Neural cell (in vitro differentiated cells): ENCODE measurements at regions not wholly inside any gene's neighbourhood (a gene's known extent, or its start where the extent isn't known, plus 50 kb on each side); places are given as distances from the start of the nearest gene placed in this dataset.

Experiments used
- H2AFZ ChIP-seq: fragments of 200-600, 300-800 bp; sonication (generic), shearing (Covaris generic); 2 replicates; pipeline ENCODE4 v1.6.0; 2014; ENCODE audit warnings: low read depth, mild to moderate bottlenecking, antibody characterized with exemption, low read length, moderate library complexity
- H3F3A ChIP-seq: fragments of 200-600 bp; shearing (Covaris generic); 2 replicates; pipeline ENCODE4 v1.6.1; 2016; ENCODE audit warnings: mild to moderate bottlenecking, moderate library complexity, mixed read lengths, antibody characterized with exemption, low read length; ENCODE audit not compliant: insufficient read depth, poor library complexity, severe bottlenecking
- H3K27ac ChIP-seq: fragments of 200-600, 300-800 bp; sonication (generic), shearing (Covaris generic); 2 replicates; pipeline ENCODE4 v1.5.1; 2014; ENCODE audit warnings: mild to moderate bottlenecking, low read length, moderate library complexity
- H3K27me3 ChIP-seq: fragments of 300-800, 200-600 bp; sonication (generic), shearing (Covaris generic); 2 replicates; pipeline ENCODE4 v1.6.0; 2014; ENCODE audit warnings: mild to moderate bottlenecking, low read depth, low read length, moderate library complexity; ENCODE audit not compliant: insufficient read depth
- H3K36me3 ChIP-seq: fragments of 300-800, 200-600 bp; sonication (generic), shearing (Covaris generic); 2 replicates; pipeline ENCODE4 v1.5.1; 2014; ENCODE audit warnings: mild to moderate bottlenecking, antibody characterized with exemption, low read length, moderate library complexity; ENCODE audit not compliant: insufficient read depth
- H3K4me2 ChIP-seq: fragments of 300-800, 200-600 bp; sonication (generic), shearing (Covaris generic); 2 replicates; pipeline ENCODE4 v1.6.0; 2014; ENCODE audit warnings: mild to moderate bottlenecking, low read length
- H3K4me3 ChIP-seq: fragments of 300-800, 200-600 bp; sonication (generic), shearing (Covaris generic); 2 replicates; pipeline ENCODE4 v1.5.1; 2014; ENCODE audit warnings: mild to moderate bottlenecking, low read length, moderate library complexity
- H3K79me2 ChIP-seq: fragments of 200-600 bp; shearing (Covaris generic); replicated peaks from 2 replicates; pipeline ENCODE4 v1.6.0; 2014; ENCODE audit warnings: mild to moderate bottlenecking, low read length, moderate library complexity; ENCODE audit not compliant: insufficient read depth
- H3K9ac ChIP-seq: fragments of 300-800, 200-600 bp; sonication (generic), shearing (Covaris generic); 2 replicates; pipeline ENCODE4 v1.6.1; 2016; ENCODE audit warnings: mild to moderate bottlenecking, low read length, mixed read lengths
- H3K9me2 ChIP-seq: fragments of 200-600 bp; shearing (Covaris generic); 2 replicates; pipeline ENCODE4 v1.6.1; 2016; ENCODE audit warnings: mild to moderate bottlenecking, low read length, mixed read lengths; ENCODE audit not compliant: insufficient read depth
- H3K9me3 ChIP-seq: fragments of 200-600, 300-800 bp; sonication (generic), shearing (Covaris generic); 2 replicates; pipeline ENCODE4 v1.6.1; 2016; ENCODE audit warnings: mild to moderate bottlenecking, mixed run types, low read length, moderate library complexity, mixed read lengths
- H4K20me1 ChIP-seq: fragments of 200-600 bp; shearing (Covaris generic); 2 replicates; pipeline ENCODE4 v1.6.1; 2016; ENCODE audit warnings: mild to moderate bottlenecking, mixed run types; ENCODE audit not compliant: insufficient read depth
- CTCF ChIP-seq: fragments of 450-650 bp; IDR thresholded peaks from 2 replicates; pipeline ENCODE4 v1.5.1; 2014; ENCODE audit warnings: antibody characterized with exemption, mild to moderate bottlenecking, moderate library complexity; ENCODE audit not compliant: poor library complexity, severe bottlenecking
- EP300 ChIP-seq: fragments of 450-650 bp; conservative IDR thresholded peaks from 2 replicates; pipeline ENCODE4 v1.6.1; 2014; ENCODE audit warnings: antibody characterized with exemption, mild to moderate bottlenecking, moderate library complexity; ENCODE audit not compliant: poor library complexity, severe bottlenecking
- EZH2 ChIP-seq: fragments of 200-600, 300-800 bp; shearing (Covaris generic), sonication (generic); IDR thresholded peaks from 2 replicates; pipeline ENCODE4 v1.6.1; 2014; ENCODE audit warnings: antibody characterized with exemption, low read length, borderline replicate concordance, mild to moderate bottlenecking; ENCODE audit not compliant: insufficient read depth, poor library complexity, severe bottlenecking
- MXI1 ChIP-seq: fragments of 450-650 bp; conservative IDR thresholded peaks from 2 replicates; pipeline ENCODE4 v1.6.1; 2014; ENCODE audit warnings: antibody characterized with exemption, mild to moderate bottlenecking; ENCODE audit not compliant: poor library complexity, severe bottlenecking
- POLR2AphosphoS5 ChIP-seq: IDR thresholded peaks from 2 replicates; pipeline ENCODE4 v1.6.1; 2012
- RAD21 ChIP-seq: fragments of 450-650 bp; conservative IDR thresholded peaks from 2 replicates; pipeline ENCODE4 v1.6.1; 2014; ENCODE audit warnings: antibody characterized with exemption, mild to moderate bottlenecking, moderate library complexity
- REST ChIP-seq: IDR thresholded peaks from 2 replicates; pipeline ENCODE4 v1.6.1; 2012; ENCODE audit warnings: borderline replicate concordance
- SMC3 ChIP-seq: fragments of 450-650 bp; conservative IDR thresholded peaks from 2 replicates; pipeline ENCODE4 v1.6.1; 2014; ENCODE audit warnings: antibody characterized with exemption, mild to moderate bottlenecking, moderate library complexity; ENCODE audit not compliant: poor library complexity
- TAF1 ChIP-seq: IDR thresholded peaks from 2 replicates; pipeline ENCODE4 v1.6.1; 2012; ENCODE audit warnings: low read depth

GRCh38 chr4:180333162-180333561 is 1910.0 kb upstream of the TENM3 start:
- Histone ChIP-seq H3K4me2 (no peak overlapping the region), H3F3A (no peaks in the 10 kb centered on the region), H3K36me3 (no peaks in the 10 kb centered on the region), H2AFZ (no peak overlapping the region), H4K20me1 (no peaks in the 10 kb centered on the region), H3K79me2 (no peaks in the 10 kb centered on the region), H3K9me2 (no peaks in the 10 kb centered on the region), H3K9ac (no peak overlapping the region), H3K4me3 (no peak overlapping the region), H3K27me3 (no peaks in the 10 kb centered on the region), H3K27ac (no peak overlapping the region), H3K9me3 (no peaks in the 10 kb centered on the region)
- TF ChIP-seq POLR2AphosphoS5 = no peak

GRCh38 chr4:180335566-180335965 is 1907.6 kb upstream of the TENM3 start:
- no peaks in the 10 kb centered on the region for H3K9me3 ChIP-seq
- no peak overlapping the region for H3K27ac ChIP-seq
- H3K4me2 ChIP-seq = no peak overlapping the region
- H3K79me2 ChIP-seq = no peaks in the 10 kb centered on the region
- H3K4me3 ChIP-seq = no peak overlapping the region
- no peaks in the 10 kb centered on the region for H3K9me2 ChIP-seq
- no peaks in the 10 kb centered on the region for H3K36me3 ChIP-seq
- no peaks in the 10 kb centered on the region for H3K27me3 ChIP-seq
- TF ChIP-seq EP300 (no peak), REST (no peak), POLR2AphosphoS5 (no peak), SMC3 (no peak), MXI1 (no peak), TAF1 (no peak), RAD21 (no peak), EZH2 (no peak)
- no peak overlapping the region for H3K9ac ChIP-seq
- H4K20me1 ChIP-seq = no peaks in the 10 kb centered on the region
- no peak overlapping the region for H2AFZ ChIP-seq
- no peaks in the 10 kb centered on the region for H3F3A ChIP-seq

- Histone ChIP-seq H2AFZ (no peak overlapping the region), H3K4me2 (no peak overlapping the region), H4K20me1 (no peaks in the 10 kb centered on the region), H3K9me3 (no peaks in the 10 kb centered on the region), H3K79me2 (no peaks in the 10 kb centered on the region), H3K36me3 (no peaks in the 10 kb centered on the region), H3F3A (no peaks in the 10 kb centered on the region), H3K9ac (no peak overlapping the region), H3K27me3 (no peaks in the 10 kb centered on the region), H3K4me3 (no peak overlapping the region), H3K9me2 (no peaks in the 10 kb centered on the region), H3K27ac (no peak overlapping the region)
- TF ChIP-seq RAD21 = no peak
- TF ChIP-seq TAF1 = no peak
- TF ChIP-seq EZH2 = no peak
- no peak for TF ChIP-seq EP300
- no peak for TF ChIP-seq MXI1
- TF ChIP-seq SMC3 = no peak
- no peak for TF ChIP-seq POLR2AphosphoS5
- TF ChIP-seq REST = no peak
- TF ChIP-seq CTCF = no peak
Measured at GRCh38 chr4:180336494-180337090, 1906.6 kb upstream of the TENM3 start.
